Neuron (in vitro differentiated cells): ENCODE measurements at regions not wholly inside any gene's neighbourhood (a gene's known extent, or its start where the extent isn't known, plus 50 kb on each side); places are given as distances from the start of the nearest gene placed in this dataset.

Experiments used
- H2AFZ ChIP-seq: one replicate; pipeline ENCODE4 v1.6.1; 2013; ENCODE audit warnings: low read depth, mild to moderate bottlenecking, inconsistent platforms, low read length, moderate library complexity
- H3K27me3 ChIP-seq: one replicate; pipeline ENCODE4 v1.6.1; 2013; ENCODE audit warnings: low read length; ENCODE audit not compliant: insufficient read depth
- H3K36me3 ChIP-seq: one replicate; pipeline ENCODE4 v1.6.1; 2013; ENCODE audit warnings: low read length; ENCODE audit not compliant: insufficient read depth
- H3K4me1 ChIP-seq: one replicate; pipeline ENCODE4 v1.6.1; 2013; ENCODE audit warnings: low read length; ENCODE audit not compliant: insufficient read depth
- H3K4me3 ChIP-seq: 2 replicates; pipeline ENCODE4 v1.5.1; 2013; ENCODE audit warnings: mild to moderate bottlenecking, low read length, moderate library complexity
- H3K9me3 ChIP-seq: one replicate; pipeline ENCODE4 v1.6.1; 2013; ENCODE audit warnings: low read length

DNA sequence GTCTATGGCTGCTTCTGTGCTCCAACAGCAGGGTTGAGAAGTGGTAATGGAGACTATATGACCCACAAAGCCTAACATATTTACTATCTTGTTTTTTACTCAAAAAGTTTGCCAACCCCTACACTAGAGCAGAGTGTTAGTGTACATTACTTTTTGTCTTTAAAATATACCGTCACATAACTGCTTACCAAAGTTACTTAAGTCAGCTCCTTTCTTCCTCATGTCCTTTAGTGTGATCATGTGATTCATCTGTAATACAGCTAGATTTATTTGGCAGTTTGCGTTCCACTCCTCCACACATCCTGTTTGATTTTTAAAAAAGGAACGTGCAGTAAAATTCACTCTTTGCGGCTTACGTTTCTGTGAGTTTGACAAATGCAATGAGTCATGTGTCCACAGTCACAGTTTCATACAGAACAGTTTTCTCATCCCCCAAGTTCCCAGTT, 162.4 kb upstream of the GPRIN3 start:
- Histone ChIP-seq H3K27me3 (no peaks in the 10 kb centered on the region), H3K4me3 (no peak overlapping the region), H2AFZ (no peak overlapping the region), H3K36me3 (no peaks in the 10 kb centered on the region), H3K4me1 (no peaks in the 10 kb centered on the region), H3K9me3 (no peaks in the 10 kb centered on the region)

DNA sequence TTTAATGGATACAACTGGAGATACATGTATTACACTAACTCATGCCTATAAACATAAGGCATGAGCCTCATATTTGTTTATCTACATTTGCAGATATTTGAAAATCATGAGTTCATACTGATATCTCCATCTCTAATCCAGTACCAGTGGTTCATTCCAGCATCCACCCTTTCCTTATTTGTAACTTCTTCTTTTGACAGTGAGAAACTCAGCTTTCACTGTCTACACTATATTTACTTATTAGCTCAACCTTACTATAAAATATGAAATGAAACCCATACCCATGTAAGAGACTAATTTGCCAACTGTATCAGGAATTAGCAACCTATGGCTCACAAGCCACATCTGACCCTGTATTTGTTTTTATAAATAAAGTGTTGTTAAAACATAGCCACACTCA, 161.9 kb upstream of the GPRIN3 start:
- no peak overlapping the region for H3K4me3 ChIP-seq
- no peaks in the 10 kb centered on the region for H3K36me3 ChIP-seq
- H3K9me3 ChIP-seq, result no peaks in the 10 kb centered on the region
- no peaks in the 10 kb centered on the region for H3K4me1 ChIP-seq
- H2AFZ ChIP-seq, result no peak overlapping the region
- H3K27me3 ChIP-seq, result no peaks in the 10 kb centered on the region

DNA sequence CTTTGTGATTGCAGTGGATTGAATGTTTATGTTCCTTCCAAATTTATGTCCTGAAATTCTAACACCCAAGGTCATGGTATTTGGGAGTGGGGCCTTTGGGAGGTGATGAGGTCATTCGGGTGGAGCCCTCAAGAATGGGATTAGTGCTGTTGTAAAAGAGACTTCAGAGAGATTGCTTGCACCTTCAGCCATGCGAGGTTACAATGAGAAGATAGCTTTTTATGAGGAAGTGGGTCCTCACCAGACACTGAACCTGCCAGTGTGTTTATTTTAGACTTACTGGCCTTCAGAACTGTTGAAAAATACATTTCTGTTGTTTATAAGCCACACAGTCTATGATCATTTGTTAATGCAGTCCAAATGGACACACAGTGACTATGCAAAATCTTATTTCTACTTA, 161.0 kb upstream of the GPRIN3 start:
- no peaks in the 10 kb centered on the region for H3K27me3 ChIP-seq
- no peak overlapping the region for H3K4me3 ChIP-seq
- H3K9me3 ChIP-seq, result no peaks in the 10 kb centered on the region
- H3K4me1 ChIP-seq, result no peaks in the 10 kb centered on the region
- H3K36me3 ChIP-seq, result no peaks in the 10 kb centered on the region
- no peak overlapping the region for H2AFZ ChIP-seq

DNA sequence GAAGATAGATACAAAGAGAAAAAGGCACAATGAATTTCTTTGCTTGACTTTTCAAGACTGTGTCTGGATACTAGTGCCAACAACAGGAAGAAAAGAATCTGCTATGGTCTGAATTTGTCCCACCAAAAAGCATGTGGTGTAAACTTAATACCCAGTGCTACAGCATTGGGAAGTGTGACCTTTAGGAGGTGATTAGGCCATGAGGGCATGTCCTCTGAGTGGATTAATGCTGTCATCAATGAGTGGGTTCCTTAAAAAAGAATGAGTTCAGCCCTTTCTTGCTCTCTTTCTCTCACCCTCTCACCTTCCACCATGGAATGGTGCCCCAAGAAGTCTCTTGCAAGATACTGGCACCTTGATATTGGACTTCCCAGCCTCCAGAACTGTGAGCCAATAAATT, 155.7 kb upstream of the GPRIN3 start:
- H3K9me3 ChIP-seq, result no peaks in the 10 kb centered on the region
- H3K27me3 ChIP-seq, result no peaks in the 10 kb centered on the region
- H3K4me1 ChIP-seq, result no peaks in the 10 kb centered on the region
- no peak overlapping the region for H2AFZ ChIP-seq
- no peak overlapping the region for H3K4me3 ChIP-seq
- H3K36me3 ChIP-seq, result no peaks in the 10 kb centered on the region

DNA sequence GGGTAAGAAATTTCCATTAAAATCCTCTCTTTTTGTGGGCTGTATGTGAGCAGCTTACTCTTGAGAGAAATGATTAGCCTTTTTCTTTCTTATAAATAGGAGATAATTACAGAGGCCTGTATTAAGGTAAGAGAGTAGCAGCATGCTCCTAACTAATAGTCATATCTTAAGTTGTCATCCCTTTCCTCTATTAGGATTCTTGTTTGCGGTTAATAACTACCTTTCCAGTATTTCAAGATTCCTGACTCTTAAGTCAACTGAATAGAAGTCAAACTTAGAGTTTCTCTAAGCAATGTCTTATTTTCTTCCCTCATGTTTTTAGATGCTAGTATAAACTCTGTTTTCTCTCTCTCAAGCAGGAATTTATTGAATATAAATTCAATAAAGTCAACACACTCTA, 139.9 kb upstream of the GPRIN3 start:
- H3K9me3 ChIP-seq, result no peaks in the 10 kb centered on the region
- H3K4me3 ChIP-seq, result no peak overlapping the region
- H3K4me1 ChIP-seq, result no peaks in the 10 kb centered on the region
- H2AFZ ChIP-seq, result no peak overlapping the region
- H3K36me3 ChIP-seq, result no peaks in the 10 kb centered on the region
- no peaks in the 10 kb centered on the region for H3K27me3 ChIP-seq

DNA sequence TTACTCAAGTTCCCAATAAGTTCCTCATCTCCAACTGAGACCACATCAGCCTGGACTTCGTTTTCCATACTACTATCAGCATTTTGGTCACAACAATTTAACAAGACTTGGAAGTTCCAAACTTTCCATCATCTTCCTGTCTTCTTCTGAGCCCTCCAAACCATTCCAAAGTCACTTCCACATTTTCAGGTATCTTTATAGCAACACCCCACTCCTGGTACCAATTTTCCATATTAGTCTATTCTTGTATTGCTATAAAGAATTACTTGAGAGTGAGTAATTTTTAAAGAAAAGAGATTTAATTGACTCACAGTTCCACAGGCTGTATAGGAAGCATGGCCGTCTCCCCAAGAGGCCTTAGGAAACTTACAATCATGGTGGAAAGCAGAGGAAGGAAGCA, 138.6 kb upstream of the GPRIN3 start:
- Histone ChIP-seq H3K4me1 (no peaks in the 10 kb centered on the region), H2AFZ (no peak overlapping the region), H3K27me3 (no peaks in the 10 kb centered on the region), H3K4me3 (no peak overlapping the region), H3K36me3 (no peaks in the 10 kb centered on the region), H3K9me3 (no peaks in the 10 kb centered on the region)

GRCh38 chr4:89439533-89439932, 131.9 kb upstream of the GPRIN3 start:
- Histone ChIP-seq H3K9me3 (no peaks in the 10 kb centered on the region), H3K36me3 (no peaks in the 10 kb centered on the region), H2AFZ (no peak overlapping the region), H3K4me1 (peaks cover 4% of the 10 kb centered on the region), H3K4me3 (no peak overlapping the region), H3K27me3 (no peaks in the 10 kb centered on the region)

DNA sequence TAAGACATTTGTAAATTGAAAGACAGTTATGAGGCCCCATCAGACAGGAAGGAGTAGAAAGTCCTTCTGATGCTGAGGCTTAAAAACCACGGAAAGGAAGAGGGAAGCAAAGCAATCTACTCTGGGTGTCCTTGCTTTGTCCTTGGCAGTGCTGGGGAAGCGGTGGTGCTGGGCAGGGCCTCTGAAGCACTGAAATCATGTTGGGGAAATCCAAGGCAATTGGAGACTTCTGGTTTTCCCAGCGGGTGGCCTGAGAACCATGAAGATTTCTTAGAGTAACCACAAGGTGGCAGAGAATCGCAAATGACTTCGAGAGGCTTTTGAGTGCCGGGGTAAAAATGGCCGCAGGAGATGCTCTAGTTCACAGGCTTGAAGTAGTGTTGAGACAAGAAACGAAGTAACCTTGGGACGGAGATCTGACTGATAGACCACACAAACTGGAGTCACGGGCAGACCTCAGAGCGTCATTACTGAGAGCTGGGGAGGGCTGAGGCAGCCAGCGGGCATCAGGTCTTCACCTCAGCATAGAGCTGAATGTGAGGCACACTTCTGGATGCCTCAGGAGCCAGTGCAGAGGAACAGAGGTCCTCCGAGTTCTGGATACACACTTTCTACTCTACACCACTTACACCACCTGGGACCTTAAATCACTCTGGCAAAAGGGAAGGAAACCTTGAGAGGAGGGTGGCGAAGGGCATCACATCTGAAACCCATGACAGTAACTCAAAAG, 130.7 kb upstream of the GPRIN3 start:
- no peaks in the 10 kb centered on the region for H3K9me3 ChIP-seq
- no peak overlapping the region for H3K4me3 ChIP-seq
- H3K4me1 ChIP-seq, result peaks cover 4% of the 10 kb centered on the region
- no peak overlapping the region for H2AFZ ChIP-seq
- no peaks in the 10 kb centered on the region for H3K27me3 ChIP-seq
- no peaks in the 10 kb centered on the region for H3K36me3 ChIP-seq

GRCh38 chr4:89434364-89434988, 126.9 kb upstream of the GPRIN3 start:
- Histone ChIP-seq H3K27me3 (no peaks in the 10 kb centered on the region), H3K9me3 (no peaks in the 10 kb centered on the region), H3K4me3 (no peak overlapping the region), H2AFZ (no peak overlapping the region), H3K36me3 (no peaks in the 10 kb centered on the region), H3K4me1 (peaks cover under 1% of the 10 kb centered on the region)

- H3K27me3 ChIP-seq, result no peaks in the 10 kb centered on the region
- H3K4me3 ChIP-seq, result no peak overlapping the region
- H2AFZ ChIP-seq, result no peak overlapping the region
- H3K4me1 ChIP-seq, result no peaks in the 10 kb centered on the region
- H3K36me3 ChIP-seq, result no peaks in the 10 kb centered on the region
- no peaks in the 10 kb centered on the region for H3K9me3 ChIP-seq
These were observed 120.2 kb upstream of the GPRIN3 start for GRCh38 chr4:89427782-89428181.

DNA sequence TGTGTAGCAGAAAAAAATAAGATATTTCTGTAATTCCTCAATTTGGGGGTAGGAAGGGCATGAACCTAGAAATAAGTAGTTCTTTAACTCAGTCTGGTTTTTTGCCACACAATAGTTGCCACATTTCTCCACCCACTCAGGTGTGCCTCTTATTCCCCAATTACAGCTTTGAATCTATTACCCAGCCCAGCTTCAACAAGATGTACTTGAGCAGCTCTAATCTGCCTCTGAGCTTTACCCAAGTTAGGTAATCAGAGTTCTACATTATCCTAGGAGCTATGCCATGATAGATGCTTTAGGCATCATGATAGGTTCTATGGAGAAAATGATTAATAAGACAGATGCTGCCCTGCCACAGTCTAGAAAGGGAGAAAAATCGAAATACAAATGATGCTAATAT, 117.4 kb upstream of the GPRIN3 start:
- Histone ChIP-seq H3K4me1 (no peaks in the 10 kb centered on the region), H3K9me3 (no peaks in the 10 kb centered on the region), H3K36me3 (no peaks in the 10 kb centered on the region), H2AFZ (no peak overlapping the region), H3K27me3 (no peaks in the 10 kb centered on the region), H3K4me3 (no peak overlapping the region)

GRCh38 chr4:89422441-89422990, 114.9 kb upstream of the GPRIN3 start:
- no peaks in the 10 kb centered on the region for H3K9me3 ChIP-seq
- H3K36me3 ChIP-seq, result no peaks in the 10 kb centered on the region
- no peak overlapping the region for H3K4me3 ChIP-seq
- no peaks in the 10 kb centered on the region for H3K4me1 ChIP-seq
- H2AFZ ChIP-seq, result no peak overlapping the region
- no peaks in the 10 kb centered on the region for H3K27me3 ChIP-seq

- H2AFZ ChIP-seq, result no peak overlapping the region
- no peaks in the 10 kb centered on the region for H3K36me3 ChIP-seq
These were observed 112.9 kb upstream of the GPRIN3 start for GRCh38 chr4:89420507-89420906.

More at GRCh38 chr4:89420507-89420906, 112.9 kb upstream of the GPRIN3 start:
- Histone ChIP-seq H3K9me3 (no peaks in the 10 kb centered on the region), H3K4me1 (no peaks in the 10 kb centered on the region), H3K4me3 (no peak overlapping the region), H3K27me3 (no peaks in the 10 kb centered on the region)
